Liver (tissue), 8 donors: ENCODE measurements at regions not wholly inside any gene's neighbourhood (a gene's known extent, or its start where the extent isn't known, plus 50 kb on each side); places are given as distances from the start of the nearest gene placed in this dataset.

Experiments
- DNase-seq: peaks from one replicate; pipeline ENCODE4 v3.0.0-alpha.2; 2017; ENCODE audit warnings: low spot score
- H3K27ac ChIP-seq, 2 donors: one replicate each; pipeline ENCODE4 v1.7.0; 2013; ENCODE audit warnings: inconsistent platforms in 2 of 2, low read length in 2 of 2, control low read depth in 1 of 2, low read depth in 1 of 2, mild to moderate bottlenecking in 1 of 2
- H3K27me3 ChIP-seq, 4 donors: one replicate each; pipeline versions ENCODE4 v1.6.1 to v1.7.0; 2013; ENCODE audit warnings: low read length in 3 of 4, inconsistent platforms in 1 of 4, mild to moderate bottlenecking in 1 of 4, moderate library complexity in 1 of 4; ENCODE audit not compliant: control insufficient read depth in 4 of 4, insufficient read depth in 4 of 4
- H3K36me3 ChIP-seq, 4 donors: one replicate each; pipeline versions ENCODE4 v1.6.1 to v1.7.0; 2013; ENCODE audit warnings: low read length in 3 of 4, mild to moderate bottlenecking in 3 of 4, low read depth in 1 of 4, moderate library complexity in 1 of 4; ENCODE audit not compliant: control insufficient read depth in 4 of 4, insufficient read depth in 3 of 4
- H3K4me1 ChIP-seq, 4 donors: one replicate each; pipeline versions ENCODE4 v1.6.1 to v1.7.0; 2013; ENCODE audit warnings: low read length in 3 of 4, mild to moderate bottlenecking in 3 of 4, moderate library complexity in 1 of 4; ENCODE audit not compliant: control insufficient read depth in 4 of 4, insufficient read depth in 4 of 4
- H3K4me3 ChIP-seq, 3 donors: one replicate each; pipeline versions ENCODE4 v1.6.1 to v1.7.0; 2013; ENCODE audit warnings: low read length in 3 of 3, control low read depth in 1 of 3, low read depth in 1 of 3, mild to moderate bottlenecking in 1 of 3
- H3K9ac ChIP-seq, 2 donors: one replicate each; pipeline ENCODE4 v1.7.0; 2013; ENCODE audit warnings: low read length in 2 of 2, mild to moderate bottlenecking in 2 of 2, moderate library complexity in 2 of 2, control low read depth in 1 of 2, low read depth in 1 of 2
- H3K9me3 ChIP-seq, 4 donors: one replicate each; pipeline versions ENCODE4 v1.6.1 to v1.7.0; 2013; ENCODE audit warnings: low read length in 3 of 4; ENCODE audit not compliant: control insufficient read depth in 4 of 4
- EGR1 ChIP-seq, 2 donors: IDR thresholded peaks; 2 replicates each; pipeline ENCODE4 v1.6.1; 2016 to 2018; ENCODE audit warnings: antibody characterized with exemption in 2 of 2, low read depth in 2 of 2
- FOXA1 ChIP-seq: IDR thresholded peaks from 2 replicates; pipeline ENCODE4 v1.6.1; 2016; ENCODE audit warnings: antibody characterized with exemption
- FOXA2 ChIP-seq: IDR thresholded peaks from 2 replicates; pipeline ENCODE4 v1.6.1; 2016; ENCODE audit warnings: antibody characterized with exemption
- GABPA ChIP-seq, 2 donors: IDR thresholded peaks in 1 of 2; conservative IDR thresholded peaks in 1 of 2; 2 replicates each; pipeline ENCODE4 v1.6.1; 2016; ENCODE audit warnings: antibody characterized with exemption in 2 of 2, mild to moderate bottlenecking in 1 of 2, moderate library complexity in 1 of 2
- HNF4A ChIP-seq, 2 donors: conservative IDR thresholded peaks; 2 replicates each; pipeline ENCODE4 v1.6.1; 2016; ENCODE audit warnings: antibody characterized with exemption in 2 of 2, mild to moderate bottlenecking in 2 of 2
- HNF4G ChIP-seq: IDR thresholded peaks from 2 replicates; pipeline ENCODE4 v1.6.1; 2016; ENCODE audit warnings: antibody characterized with exemption
- JUND ChIP-seq, 2 donors: IDR thresholded peaks; 2 replicates each; pipeline ENCODE4 v1.6.1; 2016; ENCODE audit warnings: antibody characterized with exemption in 2 of 2
- NR2F2 ChIP-seq: IDR thresholded peaks from 2 replicates; pipeline ENCODE4 v1.6.1; 2016; ENCODE audit warnings: antibody characterized with exemption
- RAD21 ChIP-seq, 2 donors: IDR thresholded peaks; 2 replicates each; pipeline ENCODE4 v1.6.1; 2016; ENCODE audit warnings: antibody characterized with exemption in 2 of 2, mild to moderate bottlenecking in 2 of 2
- RXRA ChIP-seq, 2 donors: IDR thresholded peaks; 2 replicates each; pipeline ENCODE4 v1.6.1; 2017 to 2018; ENCODE audit warnings: antibody characterized with exemption in 2 of 2, mild to moderate bottlenecking in 1 of 2
- SP1 ChIP-seq: IDR thresholded peaks from 2 replicates; pipeline ENCODE4 v1.6.1; 2018; ENCODE audit warnings: antibody characterized with exemption, mild to moderate bottlenecking
- TAF1 ChIP-seq: conservative IDR thresholded peaks from 2 replicates; pipeline ENCODE4 v1.6.1; 2016; ENCODE audit warnings: antibody characterized with exemption, mild to moderate bottlenecking
- YY1 ChIP-seq: IDR thresholded peaks from 2 replicates; pipeline ENCODE4 v1.6.1; 2016; ENCODE audit warnings: antibody characterized with exemption, mild to moderate bottlenecking
- WGBS: extraction: QIAGEN DNeasy Blood & Tissue Kit; methylation state at CpG from one replicate; pipeline ENCODE4 v1.1.7; 2013; 5-methylcytosine and 5-hydroxymethylcytosine counted together
- TF ChIP-seq, protein P1 (sequence below): IDR thresholded peaks from 2 replicates; pipeline ENCODE4 v1.6.1; 2016; ENCODE audit warnings: antibody characterized with exemption
- TF ChIP-seq, protein P2 (sequence below): IDR thresholded peaks from 2 replicates; pipeline ENCODE4 v1.6.1; 2016; ENCODE audit warnings: antibody characterized with exemption, mild to moderate bottlenecking
- TF ChIP-seq, protein P3 (sequence below): IDR thresholded peaks from 2 replicates; pipeline ENCODE4 v1.6.1; 2016; ENCODE audit warnings: antibody characterized with exemption
- TF ChIP-seq, protein P4 (sequence below): IDR thresholded peaks from 2 replicates; pipeline ENCODE4 v1.6.1; 2016; ENCODE audit warnings: antibody characterized with exemption
- TF ChIP-seq, protein P5 (sequence below): fragments of 150-350 bp; IDR thresholded peaks from 2 replicates; pipeline ENCODE4 v1.5.1; 2017; ENCODE audit warnings: improper control_type of control experiment, low read depth, low read length; ENCODE audit not compliant: missing input control
- donor health status: healthy.
- donor health status: healthy.
- donor health status: healthy.
- donor health status: healthy.
- donor health status: healthy.

DNA sequence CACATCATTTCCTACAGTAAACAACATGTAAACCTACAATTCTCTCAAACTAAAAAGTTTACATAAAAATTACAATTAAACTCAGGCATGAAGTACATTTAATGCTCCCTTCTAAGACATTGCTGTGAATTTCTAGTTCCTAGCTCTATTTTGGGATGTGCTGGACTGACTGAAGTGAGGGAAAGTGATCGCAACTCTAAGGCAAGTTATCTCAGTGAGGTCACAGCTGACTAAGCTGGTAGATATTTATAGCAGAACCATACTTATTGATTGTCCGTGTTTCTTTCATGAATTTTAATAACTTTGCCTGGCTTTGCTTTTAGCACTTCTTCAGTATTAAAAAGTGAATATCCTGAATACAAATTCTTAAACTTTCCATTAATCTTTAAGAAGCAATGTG, 570.4 kb upstream of the GALNTL6 start:
- Histone ChIP-seq H3K27me3 (no peaks in the 10 kb centered on the region), H3K36me3 (no peaks in the 10 kb centered on the region), H3K9ac (no peak overlapping the region), H3K4me3 (no peak overlapping the region), H3K4me1 (no peaks in the 10 kb centered on the region), H3K27ac (no peak overlapping the region), H3K9me3 (no peaks in the 10 kb centered on the region)
- 78% methylated on average over 2 of the region's 2 CpGs for WGBS
- no peak for DNase-seq
- no peak for TF ChIP-seq JUND (IDR thresholded peaks at IDR 0.05)
- TF ChIP-seq, protein P1, sequence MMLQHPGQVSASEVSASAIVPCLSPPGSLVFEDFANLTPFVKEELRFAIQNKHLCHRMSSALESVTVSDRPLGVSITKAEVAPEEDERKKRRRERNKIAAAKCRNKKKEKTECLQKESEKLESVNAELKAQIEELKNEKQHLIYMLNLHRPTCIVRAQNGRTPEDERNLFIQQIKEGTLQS, result no peak
- TF ChIP-seq EGR1 (IDR thresholded peaks at IDR 0.05; ENCODE audit: low read depth in 2 of 2), result no peak
- no peak for TF ChIP-seq HNF4A (conservative IDR thresholded peaks at IDR 0.05)
- TF ChIP-seq FOXA2, result no peak
- no peak for TF ChIP-seq YY1
- no peak for TF ChIP-seq GABPA (IDR thresholded peaks at IDR 0.05 in 1 of 2, conservative IDR thresholded peaks at IDR 0.05 in 1 of 2)
- TF ChIP-seq, protein P2, sequence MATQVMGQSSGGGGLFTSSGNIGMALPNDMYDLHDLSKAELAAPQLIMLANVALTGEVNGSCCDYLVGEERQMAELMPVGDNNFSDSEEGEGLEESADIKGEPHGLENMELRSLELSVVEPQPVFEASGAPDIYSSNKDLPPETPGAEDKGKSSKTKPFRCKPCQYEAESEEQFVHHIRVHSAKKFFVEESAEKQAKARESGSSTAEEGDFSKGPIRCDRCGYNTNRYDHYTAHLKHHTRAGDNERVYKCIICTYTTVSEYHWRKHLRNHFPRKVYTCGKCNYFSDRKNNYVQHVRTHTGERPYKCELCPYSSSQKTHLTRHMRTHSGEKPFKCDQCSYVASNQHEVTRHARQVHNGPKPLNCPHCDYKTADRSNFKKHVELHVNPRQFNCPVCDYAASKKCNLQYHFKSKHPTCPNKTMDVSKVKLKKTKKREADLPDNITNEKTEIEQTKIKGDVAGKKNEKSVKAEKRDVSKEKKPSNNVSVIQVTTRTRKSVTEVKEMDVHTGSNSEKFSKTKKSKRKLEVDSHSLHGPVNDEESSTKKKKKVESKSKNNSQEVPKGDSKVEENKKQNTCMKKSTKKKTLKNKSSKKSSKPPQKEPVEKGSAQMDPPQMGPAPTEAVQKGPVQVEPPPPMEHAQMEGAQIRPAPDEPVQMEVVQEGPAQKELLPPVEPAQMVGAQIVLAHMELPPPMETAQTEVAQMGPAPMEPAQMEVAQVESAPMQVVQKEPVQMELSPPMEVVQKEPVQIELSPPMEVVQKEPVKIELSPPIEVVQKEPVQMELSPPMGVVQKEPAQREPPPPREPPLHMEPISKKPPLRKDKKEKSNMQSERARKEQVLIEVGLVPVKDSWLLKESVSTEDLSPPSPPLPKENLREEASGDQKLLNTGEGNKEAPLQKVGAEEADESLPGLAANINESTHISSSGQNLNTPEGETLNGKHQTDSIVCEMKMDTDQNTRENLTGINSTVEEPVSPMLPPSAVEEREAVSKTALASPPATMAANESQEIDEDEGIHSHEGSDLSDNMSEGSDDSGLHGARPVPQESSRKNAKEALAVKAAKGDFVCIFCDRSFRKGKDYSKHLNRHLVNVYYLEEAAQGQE, result no peak
- TF ChIP-seq RXRA (IDR thresholded peaks at IDR 0.05), result no peak

DNA sequence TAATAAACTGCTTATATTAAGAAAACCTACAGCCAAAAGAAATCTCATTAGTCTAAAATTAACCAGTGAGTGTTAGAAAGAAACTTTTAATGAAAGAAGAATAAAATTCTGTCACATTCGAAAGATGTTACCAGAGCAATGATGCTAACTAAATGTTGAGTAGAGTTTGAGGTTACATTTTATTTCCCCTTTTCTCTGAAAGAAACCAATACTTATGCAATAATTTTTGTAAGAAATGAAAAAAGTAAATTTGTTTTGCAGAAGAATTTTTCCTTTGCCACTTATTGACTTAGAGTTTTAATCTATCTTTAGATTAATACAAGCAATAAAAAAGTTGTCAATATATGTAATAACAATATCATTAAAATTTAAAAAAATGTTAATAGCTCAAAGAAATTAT, 574.0 kb upstream of the GALNTL6 start:
- H3K4me3 ChIP-seq, result no peak overlapping the region
- no peak overlapping the region for H3K27ac ChIP-seq
- H3K4me1 ChIP-seq, result no peaks in the 10 kb centered on the region
- no peaks in the 10 kb centered on the region for H3K9me3 ChIP-seq
- H3K9ac ChIP-seq, result no peak overlapping the region
- WGBS, result 43% methylated on average over 1 of the region's 1 CpG
- no peaks in the 10 kb centered on the region for H3K36me3 ChIP-seq
- H3K27me3 ChIP-seq, result no peaks in the 10 kb centered on the region
- no peak for DNase-seq
- TF ChIP-seq RAD21 (IDR thresholded peaks at IDR 0.05) (no peak), RXRA (IDR thresholded peaks at IDR 0.05) (no peak), GABPA (IDR thresholded peaks at IDR 0.05 in 1 of 2, conservative IDR thresholded peaks at IDR 0.05 in 1 of 2) (no peak), FOXA1 (no peak), HNF4G (no peak), SP1 (no peak), NR2F2 (no peak), FOXA2 (no peak), EGR1 (IDR thresholded peaks at IDR 0.05; ENCODE audit: low read depth in 2 of 2) (no peak), HNF4A (conservative IDR thresholded peaks at IDR 0.05) (no peak), YY1 (no peak), TAF1 (no peak), JUND (IDR thresholded peaks at IDR 0.05) (no peak)
- TF ChIP-seq, protein P3, sequence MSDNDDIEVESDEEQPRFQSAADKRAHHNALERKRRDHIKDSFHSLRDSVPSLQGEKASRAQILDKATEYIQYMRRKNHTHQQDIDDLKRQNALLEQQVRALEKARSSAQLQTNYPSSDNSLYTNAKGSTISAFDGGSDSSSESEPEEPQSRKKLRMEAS, result no peak
- TF ChIP-seq, protein P4, sequence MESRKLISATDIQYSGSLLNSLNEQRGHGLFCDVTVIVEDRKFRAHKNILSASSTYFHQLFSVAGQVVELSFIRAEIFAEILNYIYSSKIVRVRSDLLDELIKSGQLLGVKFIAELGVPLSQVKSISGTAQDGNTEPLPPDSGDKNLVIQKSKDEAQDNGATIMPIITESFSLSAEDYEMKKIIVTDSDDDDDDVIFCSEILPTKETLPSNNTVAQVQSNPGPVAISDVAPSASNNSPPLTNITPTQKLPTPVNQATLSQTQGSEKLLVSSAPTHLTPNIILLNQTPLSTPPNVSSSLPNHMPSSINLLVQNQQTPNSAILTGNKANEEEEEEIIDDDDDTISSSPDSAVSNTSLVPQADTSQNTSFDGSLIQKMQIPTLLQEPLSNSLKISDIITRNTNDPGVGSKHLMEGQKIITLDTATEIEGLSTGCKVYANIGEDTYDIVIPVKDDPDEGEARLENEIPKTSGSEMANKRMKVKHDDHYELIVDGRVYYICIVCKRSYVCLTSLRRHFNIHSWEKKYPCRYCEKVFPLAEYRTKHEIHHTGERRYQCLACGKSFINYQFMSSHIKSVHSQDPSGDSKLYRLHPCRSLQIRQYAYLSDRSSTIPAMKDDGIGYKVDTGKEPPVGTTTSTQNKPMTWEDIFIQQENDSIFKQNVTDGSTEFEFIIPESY, result no peak
- TF ChIP-seq, protein P1, result no peak
- TF ChIP-seq, protein P2, result no peak
- TF ChIP-seq, protein P5, sequence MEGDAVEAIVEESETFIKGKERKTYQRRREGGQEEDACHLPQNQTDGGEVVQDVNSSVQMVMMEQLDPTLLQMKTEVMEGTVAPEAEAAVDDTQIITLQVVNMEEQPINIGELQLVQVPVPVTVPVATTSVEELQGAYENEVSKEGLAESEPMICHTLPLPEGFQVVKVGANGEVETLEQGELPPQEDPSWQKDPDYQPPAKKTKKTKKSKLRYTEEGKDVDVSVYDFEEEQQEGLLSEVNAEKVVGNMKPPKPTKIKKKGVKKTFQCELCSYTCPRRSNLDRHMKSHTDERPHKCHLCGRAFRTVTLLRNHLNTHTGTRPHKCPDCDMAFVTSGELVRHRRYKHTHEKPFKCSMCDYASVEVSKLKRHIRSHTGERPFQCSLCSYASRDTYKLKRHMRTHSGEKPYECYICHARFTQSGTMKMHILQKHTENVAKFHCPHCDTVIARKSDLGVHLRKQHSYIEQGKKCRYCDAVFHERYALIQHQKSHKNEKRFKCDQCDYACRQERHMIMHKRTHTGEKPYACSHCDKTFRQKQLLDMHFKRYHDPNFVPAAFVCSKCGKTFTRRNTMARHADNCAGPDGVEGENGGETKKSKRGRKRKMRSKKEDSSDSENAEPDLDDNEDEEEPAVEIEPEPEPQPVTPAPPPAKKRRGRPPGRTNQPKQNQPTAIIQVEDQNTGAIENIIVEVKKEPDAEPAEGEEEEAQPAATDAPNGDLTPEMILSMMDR, result no peak
